ENCODE measurements at regions not wholly inside any gene's neighbourhood (a gene's known extent, or its start where the extent isn't known, plus 50 kb on each side); places are given as distances from the start of the nearest gene placed in this dataset.

DNA sequence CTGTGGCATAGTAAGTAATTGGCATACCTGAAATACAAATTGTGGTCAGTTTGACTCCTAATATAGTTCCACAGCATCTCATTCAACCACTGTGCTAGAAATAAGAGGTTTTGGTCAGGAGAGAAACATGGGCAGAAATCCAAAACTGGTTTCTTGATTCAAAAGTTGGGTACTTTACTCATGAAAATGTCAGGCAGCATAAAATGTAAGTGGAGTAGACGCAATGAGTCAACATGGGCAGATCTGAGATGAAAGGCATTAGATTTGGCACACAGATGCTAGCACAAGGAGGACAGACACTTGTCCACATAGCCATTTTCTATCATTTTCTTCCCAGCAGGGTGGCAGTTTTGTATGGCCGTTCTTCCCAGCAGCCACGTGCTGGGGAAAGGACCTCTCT is 255.8 kb upstream of the CDIN1 start:
- DNase-seq: no peak

DNA sequence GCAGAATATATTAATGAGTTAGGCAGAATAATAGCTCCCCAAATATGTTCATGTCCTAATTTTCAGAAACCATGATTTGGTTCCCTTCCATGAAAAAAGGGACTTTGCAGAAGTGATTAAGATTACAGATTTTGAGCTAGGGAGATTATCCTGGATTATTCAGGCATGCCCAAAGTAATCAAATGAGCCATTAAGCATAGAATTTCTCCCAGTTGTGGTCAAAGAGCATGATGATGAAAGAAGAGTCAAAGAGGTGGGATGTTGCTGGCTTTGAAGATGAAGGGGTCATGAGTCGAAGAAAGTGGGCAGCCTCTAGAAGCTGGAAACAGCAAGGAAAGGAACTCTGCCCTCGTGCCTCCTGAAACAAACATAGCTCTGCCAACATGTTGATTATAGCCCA is 254.2 kb upstream of the CDIN1 start:
- DNase-seq: no peak

DNA sequence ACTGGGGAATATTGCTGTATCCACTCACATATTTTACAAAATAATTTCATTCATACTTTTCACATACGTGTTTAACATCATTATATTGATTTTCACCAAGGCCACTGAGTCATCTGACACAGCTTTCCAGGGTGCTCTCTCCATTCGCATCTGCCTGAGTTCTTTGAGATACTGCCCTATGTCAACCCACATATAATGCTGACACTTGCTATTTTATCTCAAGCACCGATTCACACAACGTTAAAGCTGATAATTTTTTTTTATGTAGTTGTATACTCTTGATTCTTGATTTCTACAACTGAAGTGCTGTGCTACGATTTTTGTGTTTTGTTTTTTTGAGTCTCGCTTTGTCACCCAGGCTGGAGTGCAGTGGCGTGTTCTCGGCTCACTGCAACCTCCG is 249.8 kb upstream of the CDIN1 start:
- no peak for DNase-seq

DNA sequence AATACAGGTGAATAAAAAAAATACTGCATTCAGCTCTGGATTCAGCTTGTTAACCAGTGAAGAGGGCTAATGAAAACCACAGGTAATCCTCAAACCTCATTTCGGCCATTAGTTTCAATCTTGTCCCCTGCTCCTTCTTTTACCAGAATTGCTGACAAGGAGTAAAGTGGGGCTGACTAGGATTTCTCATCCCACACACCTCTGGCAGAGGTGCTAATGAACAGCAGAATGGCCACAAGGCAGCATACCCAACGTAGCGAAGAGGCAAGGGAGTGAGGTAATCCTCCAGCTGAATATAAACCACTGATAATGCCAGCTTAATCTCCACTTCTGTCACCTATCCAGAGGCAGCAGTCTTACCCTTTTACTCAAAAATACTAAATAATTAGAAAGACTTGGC is 248.8 kb upstream of the CDIN1 start:
- DNase-seq: no peak

DNA sequence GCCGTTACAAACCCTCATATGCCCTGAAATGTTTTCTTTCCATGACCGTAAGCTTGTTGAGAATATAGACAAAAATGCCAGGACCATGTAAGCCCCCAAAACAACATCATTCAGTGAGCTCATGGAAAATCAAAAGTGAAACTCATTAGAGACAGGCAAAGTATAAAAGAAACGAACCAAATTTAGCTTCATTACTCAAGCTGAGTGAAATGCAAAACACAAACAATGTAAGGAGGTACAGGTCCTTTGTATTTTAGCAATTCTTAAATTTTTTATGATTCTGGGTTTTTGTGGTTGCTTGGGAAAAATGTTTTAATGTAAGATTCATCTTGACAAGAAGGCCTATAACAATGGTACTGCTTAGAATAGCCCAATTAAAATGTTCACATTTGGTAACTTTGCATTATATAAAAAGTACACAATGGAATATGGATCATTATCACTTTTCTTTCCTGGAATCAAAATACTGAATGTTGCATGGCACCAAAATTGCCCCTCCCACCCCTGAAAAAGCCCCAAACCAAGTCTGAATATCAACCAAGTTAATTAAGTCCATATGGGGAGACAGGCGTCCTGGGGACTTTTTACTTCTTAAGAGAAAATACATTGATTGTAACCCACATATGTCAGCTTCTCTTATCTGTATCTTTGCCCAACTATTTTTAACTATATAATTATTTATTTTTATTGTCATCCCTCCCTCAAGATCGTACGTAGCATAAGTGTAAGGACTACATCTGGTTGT is 247.7 kb upstream of the CDIN1 start:
- no peak for DNase-seq

DNA sequence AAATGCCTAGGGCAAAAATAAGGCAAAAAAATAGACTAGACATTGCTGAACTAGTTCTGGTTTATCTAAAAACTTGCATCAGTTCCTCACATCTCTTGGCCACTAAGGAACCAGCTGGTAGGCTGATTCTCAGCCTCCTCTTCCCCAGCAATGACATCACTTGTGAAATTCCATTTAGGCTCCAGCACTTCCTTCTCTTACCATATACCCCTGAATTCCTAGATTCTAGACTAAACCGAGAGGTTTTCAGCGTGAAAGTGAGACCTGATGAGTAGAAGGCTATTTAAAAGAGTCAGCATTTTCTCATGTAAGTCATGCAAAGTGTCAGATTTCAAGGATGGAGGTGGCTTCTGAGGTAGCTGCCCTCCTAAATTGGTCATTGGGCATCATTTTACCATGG is 247.1 kb upstream of the CDIN1 start:
- DNase-seq: no peak

DNA sequence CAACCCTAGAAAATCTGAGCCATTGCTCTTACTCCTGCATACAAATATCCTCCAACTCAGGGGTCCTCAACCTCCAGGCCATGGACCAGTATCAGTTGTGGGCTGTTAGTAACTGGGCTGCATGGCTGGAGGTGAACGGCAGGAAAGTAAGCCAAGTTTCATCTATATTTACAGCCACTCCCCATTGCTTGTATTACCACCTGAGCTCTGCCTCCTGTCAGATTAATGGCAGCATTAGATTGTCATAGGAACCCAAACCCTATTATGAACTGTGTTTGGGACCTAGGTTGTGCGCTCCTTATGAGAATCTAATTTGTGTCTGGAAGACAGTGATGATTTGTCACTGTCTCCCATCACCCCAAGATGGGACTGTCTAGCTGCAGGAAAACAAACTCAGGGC is 246.5 kb upstream of the CDIN1 start:
- DNase-seq: no peak

DNA sequence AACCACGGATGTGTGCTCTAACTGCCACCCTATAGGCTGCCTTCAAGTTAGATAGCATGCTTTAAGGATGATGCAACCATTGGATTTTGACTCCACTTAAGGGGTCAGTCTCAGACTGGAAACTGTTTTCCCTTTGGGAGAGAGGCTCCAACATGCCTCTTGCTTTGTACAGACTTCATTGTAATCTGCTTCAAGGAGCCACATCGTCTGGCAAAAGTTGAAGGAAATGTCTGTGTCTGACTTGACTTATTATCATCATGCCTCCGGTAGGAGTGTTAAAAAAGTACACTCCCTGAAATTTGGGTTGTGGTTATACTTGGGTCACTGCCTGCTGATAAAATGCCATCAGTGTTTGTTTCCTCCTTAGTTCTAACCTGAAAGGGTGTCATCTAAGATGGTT is 245.4 kb upstream of the CDIN1 start:
- no peak for DNase-seq

DNA sequence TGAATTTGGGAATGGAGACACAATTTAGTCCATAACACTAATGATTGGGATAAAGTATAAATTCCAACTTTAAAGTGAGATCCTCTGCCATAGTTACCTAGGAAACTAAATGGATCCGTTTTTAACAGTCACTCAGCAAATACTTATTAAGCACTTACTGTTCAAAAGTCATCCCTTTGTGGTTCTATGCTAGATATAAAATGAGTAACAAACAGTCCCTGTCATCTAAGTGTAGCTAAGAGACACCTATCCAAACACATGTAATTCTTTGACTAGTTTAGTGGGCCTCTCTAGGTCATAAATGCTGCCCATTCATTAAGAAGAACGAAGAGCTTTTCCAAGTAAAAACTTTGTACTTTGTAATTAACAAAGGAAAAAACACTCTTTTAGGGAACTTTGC is 244.2 kb upstream of the CDIN1 start:
- DNase-seq: no peak

DNA sequence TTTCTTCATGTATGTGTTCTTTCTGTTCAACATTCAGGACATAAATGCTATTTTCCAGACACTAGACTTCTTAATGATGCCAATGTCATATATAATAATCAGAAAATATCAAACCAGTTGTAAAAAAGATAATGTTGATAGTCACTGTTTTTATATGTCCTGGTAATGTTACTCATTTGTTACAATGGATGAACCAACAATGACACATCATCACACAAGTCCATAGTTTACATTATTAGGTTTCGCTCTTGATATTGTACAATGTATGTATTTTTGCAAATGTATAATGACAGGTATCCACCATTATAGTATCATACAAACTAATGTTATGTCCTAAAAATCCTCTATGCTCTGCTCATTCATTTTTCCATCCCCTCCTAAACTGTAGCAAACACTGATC is 243.8 kb upstream of the CDIN1 start:
- DNase-seq: no peak

DNA sequence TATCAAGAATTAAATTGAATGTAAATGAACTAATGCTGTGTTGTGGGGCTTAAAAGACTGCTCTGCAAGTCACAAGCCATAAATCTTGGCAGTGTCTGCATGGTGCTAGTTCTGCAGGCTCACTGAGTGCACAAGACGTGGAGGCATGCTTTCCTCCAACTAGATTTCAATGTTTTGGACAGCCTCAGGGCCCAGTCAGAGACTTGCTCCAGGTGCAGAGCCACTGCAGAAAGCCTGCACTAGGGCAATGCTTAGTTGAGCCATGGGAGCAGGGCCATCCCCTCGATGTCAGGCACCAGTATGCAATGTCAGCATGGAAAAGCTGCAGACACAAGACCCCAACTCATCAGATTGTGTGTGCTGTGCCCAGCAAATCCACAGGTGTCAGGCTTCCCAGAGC is 234.5 kb upstream of the CDIN1 start:
- no peak for DNase-seq

DNA sequence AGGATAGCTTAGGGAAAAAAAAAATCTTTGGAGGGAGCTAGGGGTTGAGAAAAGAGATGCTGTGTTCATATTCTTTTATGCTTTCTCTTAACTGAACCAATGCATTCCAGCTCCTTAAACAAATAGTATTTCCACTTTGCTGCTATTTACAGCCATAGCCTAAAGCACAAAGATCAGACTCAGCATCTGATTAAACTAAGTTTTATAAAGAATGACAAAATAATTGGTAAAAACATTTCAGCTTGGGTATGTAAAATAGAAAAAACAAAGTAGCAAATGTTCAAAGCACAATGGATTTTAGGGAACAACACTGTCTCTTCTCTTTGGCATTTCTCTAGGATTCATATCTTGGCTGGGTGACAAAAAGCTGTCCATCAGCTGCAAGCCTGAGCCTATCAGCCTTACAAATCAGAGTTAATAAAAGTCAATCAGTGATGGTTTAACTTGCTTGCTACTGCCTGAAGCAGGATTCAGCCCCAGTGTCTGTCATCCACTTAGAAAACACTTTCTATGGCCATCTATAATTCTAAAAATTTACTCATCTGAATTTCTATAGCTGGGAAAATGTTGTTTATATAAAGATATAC is 232.1 kb upstream of the CDIN1 start:
- no peak for DNase-seq

DNA sequence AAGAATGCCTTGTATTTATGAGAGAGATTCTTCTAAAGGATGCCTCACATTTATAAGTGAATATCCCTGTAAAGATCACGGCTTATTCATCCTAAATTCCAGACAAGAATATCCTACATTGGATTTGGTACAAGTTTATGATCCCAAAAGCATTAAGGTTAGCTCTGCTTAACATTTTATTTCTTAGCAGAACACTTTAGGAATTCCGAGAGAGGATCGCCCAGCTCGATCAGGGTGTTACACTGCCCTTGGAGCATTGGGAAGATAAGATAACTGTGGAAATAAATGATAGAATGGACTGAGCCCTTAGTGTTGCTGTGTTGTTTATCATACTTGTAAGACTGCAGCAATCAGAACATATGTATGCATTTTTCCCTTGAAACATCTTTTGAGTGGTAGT is 223.0 kb upstream of the CDIN1 start:
- DNase-seq: no peak

DNA sequence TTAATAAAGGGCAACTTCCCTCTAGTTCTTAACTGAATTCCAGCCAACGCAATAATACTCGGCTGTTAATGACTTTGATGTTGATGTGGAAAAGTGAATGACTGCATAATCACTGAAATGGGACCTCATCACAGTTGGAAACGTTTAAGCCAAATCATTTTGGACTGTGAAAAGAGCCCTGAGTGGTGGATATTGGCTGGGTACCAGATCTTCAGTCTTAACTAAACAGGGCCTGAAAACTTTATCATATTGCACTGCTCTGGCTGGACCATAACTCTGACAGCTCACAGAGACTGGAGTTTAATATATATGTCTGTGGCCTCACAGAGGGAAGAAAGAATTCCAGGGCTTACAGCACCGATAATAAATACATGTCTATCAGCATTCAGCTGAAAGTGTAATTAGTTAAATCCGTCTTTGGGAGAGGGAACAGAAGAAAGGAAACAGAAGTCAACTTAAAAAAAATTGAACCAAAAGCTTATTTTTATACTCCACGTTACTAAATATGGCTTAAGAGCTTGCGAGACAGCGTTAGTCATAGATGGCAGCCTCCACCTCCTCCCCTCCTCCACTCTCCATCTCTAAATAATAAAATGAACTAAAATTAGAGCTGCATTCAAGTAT is 222.3 kb upstream of the CDIN1 start:
- DNase-seq: no peak

DNA sequence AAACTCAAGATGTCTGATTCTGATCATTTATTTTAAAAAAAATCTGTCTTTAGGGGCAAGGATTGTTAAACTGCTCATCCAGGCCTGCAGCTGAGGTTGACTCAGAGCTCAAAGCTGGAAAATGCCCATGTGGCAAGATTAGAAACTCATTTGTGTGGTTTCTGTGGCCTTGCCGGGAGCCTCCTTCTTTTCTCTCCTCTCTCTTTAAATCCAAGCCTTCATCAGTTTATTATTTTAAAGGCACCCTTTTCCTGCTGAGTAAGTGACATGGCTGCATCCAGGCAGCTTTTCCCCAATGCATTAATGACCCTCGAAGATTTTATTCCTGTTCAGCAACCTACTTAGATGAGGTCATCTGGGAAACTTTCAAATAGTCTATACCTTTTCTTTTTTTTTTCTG is 221.3 kb upstream of the CDIN1 start:
- no peak for DNase-seq

DNA sequence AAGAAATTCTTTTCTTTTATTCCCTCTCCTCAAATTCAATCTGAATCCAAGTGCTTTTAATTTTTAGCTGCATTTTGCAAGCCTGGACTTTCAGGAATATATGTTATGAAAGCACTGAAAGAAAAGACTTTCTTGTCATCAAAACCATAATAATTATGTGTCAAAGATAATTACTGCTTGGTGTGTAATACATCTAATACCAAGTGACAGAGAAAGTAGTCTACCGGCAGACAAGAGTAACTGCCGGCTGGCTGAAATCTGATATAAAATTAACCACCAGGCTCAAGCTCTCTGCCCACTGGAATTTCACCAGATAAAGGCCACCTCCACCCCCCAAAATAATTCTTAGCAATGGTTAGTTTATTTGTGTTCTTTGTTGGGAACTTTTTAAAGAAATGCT is 220.9 kb upstream of the CDIN1 start:
- no peak for DNase-seq

DNA sequence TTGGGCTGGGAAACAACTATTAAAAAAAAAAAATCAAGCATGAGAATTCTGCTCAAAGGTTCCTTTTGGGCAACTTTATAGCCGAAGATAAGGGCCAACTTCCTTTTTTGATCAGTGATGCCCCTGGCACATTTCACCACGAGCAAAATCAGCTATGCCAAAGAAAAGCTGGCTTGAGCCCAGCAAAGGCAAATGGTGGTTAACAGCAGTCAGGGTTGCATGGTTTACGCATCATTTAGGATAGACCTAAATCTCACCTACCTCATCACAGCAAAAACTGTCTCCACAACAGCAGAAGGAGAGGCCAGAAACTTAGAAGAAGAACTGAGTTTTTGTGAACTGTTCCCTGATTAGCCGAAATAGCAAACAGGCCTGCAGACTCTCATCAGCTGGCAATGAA is 220.1 kb upstream of the CDIN1 start:
- no peak for DNase-seq

DNA sequence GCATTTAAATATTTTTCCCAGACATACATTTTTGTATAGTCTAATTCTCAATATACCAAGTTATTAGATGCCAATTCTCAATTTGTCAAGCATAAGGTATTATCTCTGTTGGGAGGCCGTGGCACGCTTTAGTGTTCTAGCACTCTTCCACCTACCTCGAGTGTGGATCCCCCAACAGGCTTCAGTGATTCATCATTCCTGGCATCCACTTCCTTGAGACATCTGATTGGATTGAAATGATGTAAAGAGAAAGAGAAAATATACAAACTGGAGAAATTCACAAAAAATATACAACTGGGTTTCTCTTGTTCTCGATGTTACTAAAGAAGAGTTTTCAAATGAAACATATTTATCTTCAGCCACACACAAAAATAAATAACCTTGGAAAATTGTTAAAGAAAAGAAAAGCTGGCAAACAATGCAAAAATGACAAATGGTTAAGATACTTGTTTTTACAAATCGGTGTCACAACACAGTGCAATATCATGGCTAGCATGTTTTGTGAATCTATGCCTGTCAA is 218.0 kb upstream of the CDIN1 start:
- no peak for DNase-seq

DNA sequence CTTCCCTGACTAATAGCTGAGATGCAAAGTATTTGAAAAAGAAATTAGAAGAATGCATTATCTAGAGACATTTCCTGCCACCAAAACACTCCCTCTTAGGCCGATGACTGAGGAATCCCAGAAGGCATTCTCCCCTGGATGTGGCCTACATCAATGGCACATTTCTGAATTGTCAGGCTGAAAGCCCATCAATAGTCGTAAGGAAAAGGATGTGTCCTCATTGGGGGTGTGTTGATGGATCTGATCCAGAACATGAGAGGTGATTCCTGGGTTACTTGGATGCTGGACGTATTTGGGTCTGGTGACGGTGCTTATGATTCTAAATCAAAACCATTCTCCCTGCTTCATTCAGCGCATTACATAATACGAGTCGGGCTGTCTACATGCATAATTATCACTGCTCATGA is 216.9 kb upstream of the CDIN1 start:
- no peak for DNase-seq

DNA sequence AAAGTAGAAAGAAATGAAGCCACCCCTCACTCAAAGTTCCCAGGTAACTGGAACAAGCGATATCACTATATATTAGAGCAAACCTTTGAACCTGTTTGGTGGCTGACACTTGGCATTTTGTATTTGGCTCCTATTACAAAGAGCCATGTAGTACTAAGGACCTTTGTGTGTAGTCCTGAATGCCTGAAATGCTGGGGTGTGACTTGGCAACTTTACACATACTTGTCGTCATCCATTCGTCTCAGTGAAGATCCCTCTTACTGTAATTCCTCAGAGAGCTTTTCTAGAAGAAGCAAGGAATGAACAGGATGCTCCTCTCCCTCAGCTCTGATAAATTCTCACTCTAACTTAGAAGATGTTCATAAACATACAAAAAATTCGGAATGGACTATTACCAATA is 216.1 kb upstream of the CDIN1 start:
- DNase-seq: no peak

DNA sequence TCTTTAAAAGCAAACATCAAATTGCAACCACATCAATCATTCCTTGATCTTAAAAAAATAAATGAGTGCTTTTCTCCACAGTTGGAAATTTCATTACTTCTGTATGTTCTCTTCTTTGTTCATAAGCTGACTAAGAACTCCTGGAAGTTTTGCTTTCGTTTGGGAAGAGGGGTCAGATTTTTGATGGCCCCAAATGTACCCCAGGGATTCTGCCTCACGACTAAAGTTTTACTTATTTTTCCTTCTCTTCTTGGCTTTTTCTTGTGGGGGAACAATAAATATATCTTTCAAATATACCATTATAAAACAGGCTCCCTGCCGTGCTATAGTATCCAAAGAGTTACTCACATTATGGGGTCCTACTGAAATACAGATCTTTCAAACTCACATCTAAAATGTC is 215.0 kb upstream of the CDIN1 start:
- no peak for DNase-seq

DNA sequence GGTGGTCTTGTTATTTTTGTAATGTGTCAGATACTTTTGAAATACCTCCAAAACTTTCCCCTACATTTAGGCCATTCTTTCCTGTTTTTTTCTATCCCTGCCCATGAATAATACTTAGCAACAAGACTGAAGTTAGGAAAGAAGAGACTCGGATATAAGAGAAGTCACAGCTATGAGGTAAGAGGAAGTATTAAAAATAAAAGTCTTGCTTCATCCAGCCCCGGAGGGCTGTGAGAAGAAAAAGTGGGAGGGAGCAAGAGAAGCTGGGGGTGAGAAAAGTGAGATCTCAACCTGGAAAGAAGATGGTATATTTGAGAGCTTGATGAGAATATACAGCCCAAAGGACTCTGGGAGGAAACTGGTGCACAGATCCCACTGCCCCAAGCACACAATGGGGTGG is 213.5 kb upstream of the CDIN1 start:
- peak in 1 of 2 donors; percentile 1 for DNase-seq

DNA sequence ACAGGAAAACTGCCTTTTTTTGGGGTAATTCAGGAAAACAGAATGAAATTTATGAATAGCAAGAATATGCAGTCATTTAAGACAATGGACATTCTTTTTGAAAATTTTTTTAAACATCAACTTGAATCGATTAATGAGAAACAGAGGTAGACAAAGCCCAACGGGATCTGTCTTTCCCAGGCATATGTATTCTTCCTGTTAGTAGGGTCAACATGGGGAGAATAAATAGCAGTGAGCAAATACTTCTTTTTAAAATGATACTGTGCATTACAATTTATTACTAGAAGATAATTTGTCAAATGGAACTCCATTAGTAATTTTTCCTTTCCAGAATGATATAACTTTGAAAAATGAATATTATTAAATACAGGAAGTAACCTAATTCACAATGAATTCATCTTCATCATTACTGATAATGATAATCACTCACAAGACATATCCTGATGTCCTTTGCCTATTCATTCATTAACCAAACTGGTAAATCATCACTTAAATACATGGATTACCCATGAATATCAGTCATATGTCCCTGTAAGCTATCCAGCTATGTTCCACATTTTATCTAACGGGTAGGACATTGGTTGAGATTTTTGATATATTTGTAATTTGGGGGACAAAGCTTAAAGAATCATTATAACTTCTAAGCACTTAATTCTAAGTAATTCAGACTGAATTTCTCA is 209.2 kb upstream of the CDIN1 start:
- DNase-seq: no peak

DNA sequence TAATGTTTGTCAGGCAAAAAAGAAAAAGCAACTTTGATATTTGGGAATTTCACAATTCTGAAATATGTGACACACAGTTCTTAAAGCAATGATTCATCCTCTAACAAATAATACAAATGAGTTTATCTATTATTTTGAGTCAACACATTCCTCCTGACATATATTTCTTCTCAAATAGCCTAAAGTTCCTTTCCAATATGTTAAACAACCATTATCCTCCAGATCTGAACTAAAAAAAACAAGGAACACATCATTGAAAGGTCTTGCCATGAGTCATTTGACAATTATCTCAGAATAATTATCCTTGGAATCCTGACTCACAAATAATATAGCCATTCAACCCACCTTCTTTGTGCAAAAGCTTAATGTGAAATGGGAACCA is 208.7 kb upstream of the CDIN1 start:
- DNase-seq: no peak
